ENCODE measurements at regions not wholly inside any gene's neighbourhood (a gene's known extent, or its start where the extent isn't known, plus 50 kb on each side); places are given as distances from the start of the nearest gene placed in this dataset.

- no peak for DNase-seq (ENCODE audit: low read depth)
- no peak overlapping the region for H3K4me3 ChIP-seq (ENCODE audit: control insufficient read depth, low read depth, low read length)
- no peak for TF ChIP-seq CTCF (conservative IDR thresholded peaks at IDR 0.05; ENCODE audit: control insufficient read depth, insufficient read depth, low read depth, low read length)
Observed at GRCh38 chr12:22899184-22899583, 274.2 kb downstream of the ETNK1 start.

- no peak overlapping the region for H3K4me3 ChIP-seq (ENCODE audit: control insufficient read depth, low read depth, low read length)
- TF ChIP-seq CTCF (conservative IDR thresholded peaks at IDR 0.05; ENCODE audit: control insufficient read depth, insufficient read depth, low read depth, low read length), result no peak
- no peak for DNase-seq (ENCODE audit: low read depth)
Observed at GRCh38 chr12:22900401-22900800, 275.4 kb downstream of the ETNK1 start.

- no peak for TF ChIP-seq CTCF (conservative IDR thresholded peaks at IDR 0.05; ENCODE audit: control insufficient read depth, insufficient read depth, low read depth, low read length)
- H3K4me3 ChIP-seq (ENCODE audit: control insufficient read depth, low read depth, low read length), result no peak overlapping the region
- no peak for DNase-seq (ENCODE audit: low read depth)
Observed at GRCh38 chr12:22904485-22904884, 279.5 kb downstream of the ETNK1 start.

- H3K4me3 ChIP-seq (ENCODE audit: control insufficient read depth, low read depth, low read length), result no peak overlapping the region
- no peak for TF ChIP-seq CTCF (conservative IDR thresholded peaks at IDR 0.05; ENCODE audit: control insufficient read depth, insufficient read depth, low read depth, low read length)
Observed at GRCh38 chr12:22916241-22916640, 291.3 kb downstream of the ETNK1 start.

GRCh38 chr12:22916815-22917214, 291.8 kb downstream of the ETNK1 start:
- no peak overlapping the region for H3K4me3 ChIP-seq (ENCODE audit: control insufficient read depth, low read depth, low read length)
- no peak for DNase-seq (ENCODE audit: low read depth)
- no peak for TF ChIP-seq CTCF (conservative IDR thresholded peaks at IDR 0.05; ENCODE audit: control insufficient read depth, insufficient read depth, low read depth, low read length)

More at GRCh38 chr12:22916241-22916640, 291.3 kb downstream of the ETNK1 start:
- no peak for DNase-seq (ENCODE audit: low read depth)

- no peak for DNase-seq (ENCODE audit: low read depth)
- no peak for TF ChIP-seq CTCF (conservative IDR thresholded peaks at IDR 0.05; ENCODE audit: control insufficient read depth, insufficient read depth, low read depth, low read length)
- no peak overlapping the region for H3K4me3 ChIP-seq (ENCODE audit: control insufficient read depth, low read depth, low read length)
Observed at GRCh38 chr12:22919883-22920282, 294.9 kb downstream of the ETNK1 start.

- no peak for DNase-seq (ENCODE audit: low read depth)
- no peak for TF ChIP-seq CTCF (conservative IDR thresholded peaks at IDR 0.05; ENCODE audit: control insufficient read depth, insufficient read depth, low read depth, low read length)
- H3K4me3 ChIP-seq (ENCODE audit: control insufficient read depth, low read depth, low read length), result no peak overlapping the region
Observed at GRCh38 chr12:22923768-22924167, 298.8 kb downstream of the ETNK1 start.

Measured in fibroblast of mammary gland (primary cell).